ENCODE measurements at regions not wholly inside any gene's neighbourhood (a gene's known extent, or its start where the extent isn't known, plus 50 kb on each side); places are given as distances from the start of the nearest gene placed in this dataset.

GRCh38 chr5:60521376-60522291, 178.3 kb downstream of the DEPDC1B start:
- in situ Hi-C loops (cut with MboI; ENCODE audit: low sequenced_read_pairs) (no loop called here), intact Hi-C loops (cut with micrococcal nuclease) (no loop called here), dilution Hi-C loops (cut with HindIII; ENCODE audit: low sequenced_read_pairs, unreplicated experiment) (no loop called here)
- Histone ChIP-seq H3K9ac (ENCODE audit: low read depth, low read length) (no peak overlapping the region), H3K4me3 (ENCODE audit: insufficient read depth, low read depth, low read length) (no peak overlapping the region), H2BK120ac (ENCODE audit: low read depth, low read length) (peak overlapping the region; percentile 71), H3K79me1 (ENCODE audit: low read depth in 1 of 2, low read length in 2 of 2) (no peaks in the 10 kb centered on the region), H3K27ac (ENCODE audit: insufficient read depth, low read length) (no peak overlapping the region), H2BK15ac (ENCODE audit: low read depth, low read length) (no peak overlapping the region), H3K4ac (ENCODE audit: low read depth, low read length) (no peak overlapping the region), H3K9me3 (ENCODE audit: control insufficient read depth, insufficient read depth, low read length) (no peaks in the 10 kb centered on the region), H2AK5ac (ENCODE audit: low read depth, low read length) (no peak overlapping the region), H3K23ac (ENCODE audit: low read depth, low read length) (no peak overlapping the region), H3K4me2 (ENCODE audit: low read depth, low read length) (peak overlapping the region; percentile 74), H4K5ac (ENCODE audit: low read depth, low read length) (peak overlapping the region; percentile 76; the same call in 1 of the 2 replicates), H3K14ac (replicated peaks; ENCODE audit: low read depth, low read length) (0 out of 2 replicates have a peak overlapping the region, but pooled peaks have one; percentile 21), H4K91ac (ENCODE audit: insufficient read depth, low read depth, low read length) (peak overlapping the region; percentile 44), H3K56ac (ENCODE audit: extremely low read depth, insufficient read depth, low read length) (no peak overlapping the region), H4K8ac (ENCODE audit: low read depth in 2 of 2, low read length in 2 of 2) (peak overlapping the region; percentile 46 to 48; a peak in 2 of 4 replicates), H4K20me1 (ENCODE audit: insufficient read depth, low read length) (no peaks in the 10 kb centered on the region), H2AK9ac (replicated peaks; ENCODE audit: low read depth, low read length, poor library complexity) (no peak overlapping the region), H2BK5ac (ENCODE audit: low read depth, low read length, poor library complexity, severe bottlenecking) (peak overlapping the region; percentile 46), H2AFZ (replicated peaks; ENCODE audit: low read length, poor library complexity) (no peak overlapping the region), H2BK20ac (ENCODE audit: low read depth, low read length) (peak overlapping the region; percentile 74; the same call in 1 of the 2 replicates), H3K4me1 (ENCODE audit: control insufficient read depth, insufficient read depth, low read length) (peaks cover 10% of the 10 kb centered on the region), H3K18ac (ENCODE audit: low read depth, low read length) (peak overlapping the region; percentile 48; the same call in 1 of the 2 replicates), H3K9me1 (ENCODE audit: insufficient read depth, low read length) (no peaks in the 10 kb centered on the region), H3K36me3 (ENCODE audit: control insufficient read depth, insufficient read depth, low read length) (no peaks in the 10 kb centered on the region), H3K27me3 (ENCODE audit: control insufficient read depth, insufficient read depth, low read length) (peaks cover 2% of the 10 kb centered on the region; the same call in 1 of the 2 replicates)
- ChIA-PET CTCF (interaction anchor here (0.6 kb wide), 1 partner anchor 12 kb away, joined by 3 read pairs; no protein-coding TSS in a partner anchor), POLR2A (ENCODE audit: unreplicated experiment) (no interaction called here)
- ATAC-seq (ENCODE audit: low read depth): no peak
- no peak for DNase-seq
- BruUV-seq (replicated peaks): no TSS peak
- TF ChIP-seq MXI1 (IDR thresholded peaks at IDR 0.05; ENCODE audit: borderline replicate concordance, low read depth, low read length): no peak
- no peak for TF ChIP-seq RCOR1 (IDR thresholded peaks at IDR 0.05; ENCODE audit: insufficient replicate concordance, low read length)
- TF ChIP-seq BHLHE40 (IDR thresholded peaks at IDR 0.05; ENCODE audit: low read depth, low read length): no peak
- TF ChIP-seq SMC3 (IDR thresholded peaks at IDR 0.05; ENCODE audit: low read depth, low read length): no peak
- no peak for TF ChIP-seq RFX5 (IDR thresholded peaks at IDR 0.05; ENCODE audit: low read depth, low read length)
- no peak for TF ChIP-seq POLR2A (IDR thresholded peaks at IDR 0.05; ENCODE audit: low read depth, low read length)
- no peak for TF ChIP-seq ELK1 (IDR thresholded peaks at IDR 0.05; ENCODE audit: borderline replicate concordance, low read depth, low read length)
- no peak for TF ChIP-seq NFE2L2 (IDR thresholded peaks at IDR 0.05; ENCODE audit: low read depth, low read length)
- WGBS, 2 experiments (ENCODE audit: extremely low coverage in 2 of 2, insufficient read length in 1 of 2): no CpG with 5 or more reads among the region's 5 CpGs
